ENCODE measurements at regions not wholly inside any gene's neighbourhood (a gene's known extent, or its start where the extent isn't known, plus 50 kb on each side); places are given as distances from the start of the nearest gene placed in this dataset.
"Not testable (repeated sequence)": the region's sequence is repeated elsewhere in the genome, so short reads cannot be mapped to it uniquely, and the experiment has no call there.

DNA sequence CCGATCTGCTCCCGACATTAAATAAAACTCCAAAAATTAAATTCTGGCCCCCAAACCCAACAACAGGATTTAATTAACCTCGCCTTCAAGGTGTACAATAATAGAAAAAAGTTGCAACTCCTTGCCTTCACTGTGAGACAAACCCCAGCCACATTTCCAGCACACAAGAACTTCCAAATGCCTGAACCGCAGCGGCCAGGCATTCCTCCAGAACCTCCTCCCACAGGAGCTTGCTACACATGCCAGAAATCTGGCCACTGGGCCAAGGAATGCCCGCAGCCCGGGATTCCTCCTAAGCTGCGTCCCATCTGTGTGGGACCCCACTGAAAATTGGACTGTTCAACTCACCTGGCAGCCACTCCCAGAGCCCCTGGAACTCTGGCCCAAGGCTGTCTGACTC lies 88.2 kb upstream of the TRIB2 start:
- not testable (repeated sequence) for TF ChIP-seq CTCF (IDR thresholded peaks at IDR 0.05; ENCODE audit: borderline replicate concordance, extremely low read depth, low read length, poor library complexity, severe bottlenecking); EZH2 (IDR thresholded peaks at IDR 0.05; ENCODE audit: borderline replicate concordance, low read depth, low read length, severe bottlenecking)
